ENCODE measurements at regions not wholly inside any gene's neighbourhood (a gene's known extent, or its start where the extent isn't known, plus 50 kb on each side); places are given as distances from the start of the nearest gene placed in this dataset.

DNA sequence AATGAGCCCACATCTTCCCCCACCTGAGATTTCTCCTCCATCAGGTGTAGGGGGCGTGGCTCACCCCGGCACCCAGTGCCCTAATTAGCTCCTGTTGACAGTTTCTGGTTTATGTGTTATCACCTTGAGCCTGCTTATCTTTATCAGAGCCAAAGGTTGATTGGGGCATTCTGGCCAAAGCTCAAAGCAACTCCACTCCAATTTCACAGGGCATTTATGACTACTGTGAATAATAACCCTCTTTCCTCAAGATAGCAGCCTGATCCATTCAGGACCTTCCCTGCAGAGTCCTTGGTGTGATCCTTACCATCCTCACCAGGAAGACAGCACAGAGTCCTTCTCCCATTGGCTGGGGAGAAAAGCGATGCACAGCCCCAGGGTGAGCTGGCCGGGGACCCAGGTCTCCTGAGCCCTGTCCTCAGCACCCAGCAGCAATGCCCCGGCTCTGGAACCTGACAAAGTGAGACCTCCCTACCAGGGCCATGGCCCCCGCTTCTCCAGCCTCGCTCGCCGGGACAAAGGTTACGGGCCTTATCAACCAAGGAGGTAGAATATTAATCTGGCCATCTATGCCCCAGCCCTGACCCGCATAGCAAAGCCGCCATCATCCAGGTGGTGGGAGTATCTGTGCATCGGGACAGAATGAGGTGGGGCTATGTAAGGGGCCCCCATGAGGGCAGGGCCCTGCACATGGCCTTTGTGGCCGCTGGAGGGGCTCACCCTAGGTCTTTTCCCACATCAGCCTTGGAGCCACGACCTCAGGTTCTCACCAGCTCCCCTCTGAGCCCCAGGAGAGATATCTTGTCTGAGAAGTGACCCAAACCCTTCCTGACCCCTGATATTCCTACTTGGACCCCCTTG is 64.5 kb downstream of the ZFP36L2 start:
- TF ChIP-seq EZH2 (IDR thresholded peaks at IDR 0.05; ENCODE audit: low read depth, unreplicated experiment), result no peak
- TF ChIP-seq, protein P1, sequence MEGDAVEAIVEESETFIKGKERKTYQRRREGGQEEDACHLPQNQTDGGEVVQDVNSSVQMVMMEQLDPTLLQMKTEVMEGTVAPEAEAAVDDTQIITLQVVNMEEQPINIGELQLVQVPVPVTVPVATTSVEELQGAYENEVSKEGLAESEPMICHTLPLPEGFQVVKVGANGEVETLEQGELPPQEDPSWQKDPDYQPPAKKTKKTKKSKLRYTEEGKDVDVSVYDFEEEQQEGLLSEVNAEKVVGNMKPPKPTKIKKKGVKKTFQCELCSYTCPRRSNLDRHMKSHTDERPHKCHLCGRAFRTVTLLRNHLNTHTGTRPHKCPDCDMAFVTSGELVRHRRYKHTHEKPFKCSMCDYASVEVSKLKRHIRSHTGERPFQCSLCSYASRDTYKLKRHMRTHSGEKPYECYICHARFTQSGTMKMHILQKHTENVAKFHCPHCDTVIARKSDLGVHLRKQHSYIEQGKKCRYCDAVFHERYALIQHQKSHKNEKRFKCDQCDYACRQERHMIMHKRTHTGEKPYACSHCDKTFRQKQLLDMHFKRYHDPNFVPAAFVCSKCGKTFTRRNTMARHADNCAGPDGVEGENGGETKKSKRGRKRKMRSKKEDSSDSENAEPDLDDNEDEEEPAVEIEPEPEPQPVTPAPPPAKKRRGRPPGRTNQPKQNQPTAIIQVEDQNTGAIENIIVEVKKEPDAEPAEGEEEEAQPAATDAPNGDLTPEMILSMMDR (conservative IDR thresholded peaks at IDR 0.05; ENCODE audit: low read depth in 2 of 2), result no peak
- TF ChIP-seq, protein P2, sequence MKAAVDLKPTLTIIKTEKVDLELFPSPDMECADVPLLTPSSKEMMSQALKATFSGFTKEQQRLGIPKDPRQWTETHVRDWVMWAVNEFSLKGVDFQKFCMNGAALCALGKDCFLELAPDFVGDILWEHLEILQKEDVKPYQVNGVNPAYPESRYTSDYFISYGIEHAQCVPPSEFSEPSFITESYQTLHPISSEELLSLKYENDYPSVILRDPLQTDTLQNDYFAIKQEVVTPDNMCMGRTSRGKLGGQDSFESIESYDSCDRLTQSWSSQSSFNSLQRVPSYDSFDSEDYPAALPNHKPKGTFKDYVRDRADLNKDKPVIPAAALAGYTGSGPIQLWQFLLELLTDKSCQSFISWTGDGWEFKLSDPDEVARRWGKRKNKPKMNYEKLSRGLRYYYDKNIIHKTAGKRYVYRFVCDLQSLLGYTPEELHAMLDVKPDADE (IDR thresholded peaks at IDR 0.05), result no peak
- no peak for TF ChIP-seq POLR2AphosphoS5 (IDR thresholded peaks at IDR 0.05; ENCODE audit: low read depth)
- TF ChIP-seq CREB1 (CRISPR knock-in tag; IDR thresholded peaks at IDR 0.05; ENCODE audit: low read depth), result no peak
- TF ChIP-seq EZH2phosphoT487 (IDR thresholded peaks at IDR 0.05; ENCODE audit: unreplicated experiment), result no peak
- TF ChIP-seq, protein P3, sequence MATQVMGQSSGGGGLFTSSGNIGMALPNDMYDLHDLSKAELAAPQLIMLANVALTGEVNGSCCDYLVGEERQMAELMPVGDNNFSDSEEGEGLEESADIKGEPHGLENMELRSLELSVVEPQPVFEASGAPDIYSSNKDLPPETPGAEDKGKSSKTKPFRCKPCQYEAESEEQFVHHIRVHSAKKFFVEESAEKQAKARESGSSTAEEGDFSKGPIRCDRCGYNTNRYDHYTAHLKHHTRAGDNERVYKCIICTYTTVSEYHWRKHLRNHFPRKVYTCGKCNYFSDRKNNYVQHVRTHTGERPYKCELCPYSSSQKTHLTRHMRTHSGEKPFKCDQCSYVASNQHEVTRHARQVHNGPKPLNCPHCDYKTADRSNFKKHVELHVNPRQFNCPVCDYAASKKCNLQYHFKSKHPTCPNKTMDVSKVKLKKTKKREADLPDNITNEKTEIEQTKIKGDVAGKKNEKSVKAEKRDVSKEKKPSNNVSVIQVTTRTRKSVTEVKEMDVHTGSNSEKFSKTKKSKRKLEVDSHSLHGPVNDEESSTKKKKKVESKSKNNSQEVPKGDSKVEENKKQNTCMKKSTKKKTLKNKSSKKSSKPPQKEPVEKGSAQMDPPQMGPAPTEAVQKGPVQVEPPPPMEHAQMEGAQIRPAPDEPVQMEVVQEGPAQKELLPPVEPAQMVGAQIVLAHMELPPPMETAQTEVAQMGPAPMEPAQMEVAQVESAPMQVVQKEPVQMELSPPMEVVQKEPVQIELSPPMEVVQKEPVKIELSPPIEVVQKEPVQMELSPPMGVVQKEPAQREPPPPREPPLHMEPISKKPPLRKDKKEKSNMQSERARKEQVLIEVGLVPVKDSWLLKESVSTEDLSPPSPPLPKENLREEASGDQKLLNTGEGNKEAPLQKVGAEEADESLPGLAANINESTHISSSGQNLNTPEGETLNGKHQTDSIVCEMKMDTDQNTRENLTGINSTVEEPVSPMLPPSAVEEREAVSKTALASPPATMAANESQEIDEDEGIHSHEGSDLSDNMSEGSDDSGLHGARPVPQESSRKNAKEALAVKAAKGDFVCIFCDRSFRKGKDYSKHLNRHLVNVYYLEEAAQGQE (IDR thresholded peaks at IDR 0.05; ENCODE audit: unreplicated experiment), result no peak

Data from GM23338 (cell line).